ENCODE measurements at regions not wholly inside any gene's neighbourhood (a gene's known extent, or its start where the extent isn't known, plus 50 kb on each side); places are given as distances from the start of the nearest gene placed in this dataset.
"Not testable (repeated sequence)": the region's sequence is repeated elsewhere in the genome, so short reads cannot be mapped to it uniquely, and the experiment has no call there.

DNA sequence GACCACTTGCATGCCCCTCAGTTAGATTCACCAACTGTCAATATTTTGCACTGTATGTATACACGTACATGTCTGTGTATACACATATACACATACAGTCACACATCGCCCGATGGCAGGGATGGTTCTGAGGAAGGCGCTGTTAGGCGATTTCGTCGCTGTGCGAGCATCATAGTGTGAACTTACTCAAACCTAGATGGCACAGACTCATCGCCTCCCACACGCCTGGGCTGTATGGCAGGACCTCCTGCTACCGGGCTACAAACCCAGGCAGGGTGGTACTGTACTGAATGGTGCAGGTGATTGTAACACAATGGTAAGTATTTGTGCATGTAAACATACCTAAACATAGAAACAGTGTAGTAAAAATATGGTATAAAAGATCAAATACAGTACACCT, 57.2 kb upstream of the LRPAP1 start:
- TF ChIP-seq EZH2 (IDR thresholded peaks at IDR 0.05; ENCODE audit: borderline replicate concordance, low read length), result not testable (repeated sequence)
- TF ChIP-seq, protein P1, sequence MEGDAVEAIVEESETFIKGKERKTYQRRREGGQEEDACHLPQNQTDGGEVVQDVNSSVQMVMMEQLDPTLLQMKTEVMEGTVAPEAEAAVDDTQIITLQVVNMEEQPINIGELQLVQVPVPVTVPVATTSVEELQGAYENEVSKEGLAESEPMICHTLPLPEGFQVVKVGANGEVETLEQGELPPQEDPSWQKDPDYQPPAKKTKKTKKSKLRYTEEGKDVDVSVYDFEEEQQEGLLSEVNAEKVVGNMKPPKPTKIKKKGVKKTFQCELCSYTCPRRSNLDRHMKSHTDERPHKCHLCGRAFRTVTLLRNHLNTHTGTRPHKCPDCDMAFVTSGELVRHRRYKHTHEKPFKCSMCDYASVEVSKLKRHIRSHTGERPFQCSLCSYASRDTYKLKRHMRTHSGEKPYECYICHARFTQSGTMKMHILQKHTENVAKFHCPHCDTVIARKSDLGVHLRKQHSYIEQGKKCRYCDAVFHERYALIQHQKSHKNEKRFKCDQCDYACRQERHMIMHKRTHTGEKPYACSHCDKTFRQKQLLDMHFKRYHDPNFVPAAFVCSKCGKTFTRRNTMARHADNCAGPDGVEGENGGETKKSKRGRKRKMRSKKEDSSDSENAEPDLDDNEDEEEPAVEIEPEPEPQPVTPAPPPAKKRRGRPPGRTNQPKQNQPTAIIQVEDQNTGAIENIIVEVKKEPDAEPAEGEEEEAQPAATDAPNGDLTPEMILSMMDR (conservative IDR thresholded peaks at IDR 0.05 in 1 of 2, IDR thresholded peaks at IDR 0.05 in 1 of 2; ENCODE audit: extremely low read depth in 1 of 2, insufficient read depth in 1 of 2, low read depth in 1 of 2, low read length in 2 of 2), result not testable (repeated sequence)
